Panc1 (cell line): ENCODE measurements at regions not wholly inside any gene's neighbourhood (a gene's known extent, or its start where the extent isn't known, plus 50 kb on each side); places are given as distances from the start of the nearest gene placed in this dataset.

Experiments used
- ATAC-seq: fragments of 200-7000 bp; cut with Tn5 transposase; 2 replicates; pipeline ENCODE4 v1.9.1; 2020; ENCODE audit warnings: mild to moderate bottlenecking, moderate library complexity
- BruUV-seq: library from RNA; stranded (reverse); fragments of 400-500 nt; replicated peaks from 2 replicates; lab custom pipeline; 2021; lab: Mats Ljungman, UMichigan
- CTCF ChIA-PET: fragments of 300-600 bp; sonication (Branson Sonifier 250); formaldehyde crosslinking; loops from one replicate; lab custom pipeline; 2022; ENCODE audit warnings: antibody characterized with exemption; lab: Charles Lee
- POLR2A ChIA-PET: fragments of 300-600 bp; sonication (Branson Sonifier 250); formaldehyde crosslinking; loops from one replicate; lab custom pipeline; 2022; ENCODE audit warnings: antibody characterized with exemption; lab: Charles Lee
- DNase-seq: peaks from one replicate; pipeline ENCODE4 v3.0.0-alpha.2; 2010; ENCODE audit warnings: low read depth, low spot score
- H3K27ac ChIP-seq: 2 replicates; pipeline ENCODE4 v1.5.1; 2011; ENCODE audit warnings: mild to moderate bottlenecking, low read length, inconsistent platforms
- H3K27me3 ChIP-seq: fragments of 200-500 bp; sonication (Bioruptor generic); 2 replicates; pipeline ENCODE4 v1.6.0; 2014; ENCODE audit warnings: low read length, inconsistent platforms; ENCODE audit not compliant: control insufficient read depth, insufficient read depth
- H3K36me3 ChIP-seq: fragments of 200-500 bp; sonication (Bioruptor generic); 2 replicates; pipeline ENCODE4 v1.5.1; 2014; ENCODE audit warnings: inconsistent platforms, mild to moderate bottlenecking, low read length, moderate library complexity; ENCODE audit not compliant: control insufficient read depth, insufficient read depth
- H3K4me1 ChIP-seq: 2 replicates; pipeline ENCODE4 v1.5.1; 2011; ENCODE audit warnings: inconsistent platforms, mild to moderate bottlenecking, low read length, moderate library complexity; ENCODE audit not compliant: control insufficient read depth, insufficient read depth
- H3K4me3 ChIP-seq, 2 experiments: 2 replicates each; pipeline ENCODE4 v1.5.1; 2011 to 2012; ENCODE audit warnings: low read depth in 2 of 2, low read length in 2 of 2, mild to moderate bottlenecking in 2 of 2, inconsistent platforms in 1 of 2, moderate library complexity in 1 of 2
- H3K9me3 ChIP-seq: fragments of 200-500 bp; sonication (Bioruptor generic); 2 replicates; pipeline ENCODE4 v1.5.1; 2014; ENCODE audit warnings: low read depth, mild to moderate bottlenecking, inconsistent platforms, low read length, moderate library complexity; ENCODE audit not compliant: control insufficient read depth, insufficient read depth
- POLR2AphosphoS5 ChIP-seq: IDR thresholded peaks from 2 replicates; pipeline ENCODE4 v1.6.1; 2012; ENCODE audit warnings: mild to moderate bottlenecking, low read depth, low read length, moderate library complexity
- SIN3A ChIP-seq: IDR thresholded peaks from 2 replicates; pipeline ENCODE4 v1.6.1; 2012; ENCODE audit warnings: low read depth, mild to moderate bottlenecking, low read length, moderate library complexity, borderline replicate concordance; ENCODE audit not compliant: insufficient read depth
- TCF7L2 ChIP-seq: IDR thresholded peaks from 2 replicates; pipeline ENCODE4 v1.6.1; 2011; ENCODE audit warnings: mild to moderate bottlenecking, low read depth, low read length, inconsistent platforms
- in situ Hi-C: cut with HindIII; loops from 2 replicates; pipeline ENCODE4 v1.10.0; 2016; ENCODE audit warnings: low sequenced_read_pairs, low pct_unique_long_range_greater_than_20kb
- intact Hi-C: fragments of 100-400 bp; cut with micrococcal nuclease; formaldehyde crosslinking; loops from one replicate; pipeline ENCODE4 v1.10.0; 2022; ENCODE audit not compliant: unreplicated experiment
- TF ChIP-seq, protein P1 (sequence below), 2 experiments: IDR thresholded peaks; 2 replicates each; pipeline ENCODE4 v1.6.1; 2011 to 2012; ENCODE audit warnings: low read depth in 2 of 2, control low read depth in 1 of 2, low read length in 1 of 2, mild to moderate bottlenecking in 1 of 2, moderate library complexity in 1 of 2; ENCODE audit not compliant: insufficient read depth in 1 of 2
- TF ChIP-seq, protein P2 (sequence below): fragments of 450-650 bp; IDR thresholded peaks from 2 replicates; pipeline ENCODE4 v1.5.1; 2017; ENCODE audit warnings: mild to moderate bottlenecking

DNA sequence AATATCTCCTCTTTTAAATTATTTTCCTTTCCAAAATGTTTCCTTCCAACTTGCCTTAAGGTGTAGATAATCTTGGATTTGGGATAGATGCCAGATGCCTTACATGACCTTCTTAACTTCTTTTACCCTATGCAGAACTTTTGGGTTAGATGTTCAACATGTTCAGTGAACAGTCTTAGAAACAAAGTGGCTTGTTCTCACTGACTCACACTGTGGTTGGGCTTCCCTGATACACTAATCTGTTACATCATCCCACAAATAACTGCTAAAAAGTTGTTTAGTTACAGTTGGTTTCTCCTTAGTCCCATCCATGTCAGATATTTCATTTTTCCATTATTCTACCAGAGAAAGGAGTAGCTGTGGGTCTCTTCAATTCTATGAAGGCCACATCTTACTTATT, 2638.2 kb downstream of the PCDH9 start:
- in situ Hi-C loops = no loop called here
- Histone ChIP-seq H3K36me3 (no peaks in the 10 kb centered on the region), H3K9me3 (no peaks in the 10 kb centered on the region), H3K27me3 (no peaks in the 10 kb centered on the region), H3K4me3 (no peak overlapping the region), H3K4me1 (no peaks in the 10 kb centered on the region), H3K27ac (no peak overlapping the region)
- TF ChIP-seq, protein P1, sequence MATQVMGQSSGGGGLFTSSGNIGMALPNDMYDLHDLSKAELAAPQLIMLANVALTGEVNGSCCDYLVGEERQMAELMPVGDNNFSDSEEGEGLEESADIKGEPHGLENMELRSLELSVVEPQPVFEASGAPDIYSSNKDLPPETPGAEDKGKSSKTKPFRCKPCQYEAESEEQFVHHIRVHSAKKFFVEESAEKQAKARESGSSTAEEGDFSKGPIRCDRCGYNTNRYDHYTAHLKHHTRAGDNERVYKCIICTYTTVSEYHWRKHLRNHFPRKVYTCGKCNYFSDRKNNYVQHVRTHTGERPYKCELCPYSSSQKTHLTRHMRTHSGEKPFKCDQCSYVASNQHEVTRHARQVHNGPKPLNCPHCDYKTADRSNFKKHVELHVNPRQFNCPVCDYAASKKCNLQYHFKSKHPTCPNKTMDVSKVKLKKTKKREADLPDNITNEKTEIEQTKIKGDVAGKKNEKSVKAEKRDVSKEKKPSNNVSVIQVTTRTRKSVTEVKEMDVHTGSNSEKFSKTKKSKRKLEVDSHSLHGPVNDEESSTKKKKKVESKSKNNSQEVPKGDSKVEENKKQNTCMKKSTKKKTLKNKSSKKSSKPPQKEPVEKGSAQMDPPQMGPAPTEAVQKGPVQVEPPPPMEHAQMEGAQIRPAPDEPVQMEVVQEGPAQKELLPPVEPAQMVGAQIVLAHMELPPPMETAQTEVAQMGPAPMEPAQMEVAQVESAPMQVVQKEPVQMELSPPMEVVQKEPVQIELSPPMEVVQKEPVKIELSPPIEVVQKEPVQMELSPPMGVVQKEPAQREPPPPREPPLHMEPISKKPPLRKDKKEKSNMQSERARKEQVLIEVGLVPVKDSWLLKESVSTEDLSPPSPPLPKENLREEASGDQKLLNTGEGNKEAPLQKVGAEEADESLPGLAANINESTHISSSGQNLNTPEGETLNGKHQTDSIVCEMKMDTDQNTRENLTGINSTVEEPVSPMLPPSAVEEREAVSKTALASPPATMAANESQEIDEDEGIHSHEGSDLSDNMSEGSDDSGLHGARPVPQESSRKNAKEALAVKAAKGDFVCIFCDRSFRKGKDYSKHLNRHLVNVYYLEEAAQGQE (IDR thresholded peaks at IDR 0.05; ENCODE audit: insufficient read depth in 1 of 2, low read depth in 2 of 2, low read length in 1 of 2) = no peak
- no peak for TF ChIP-seq POLR2AphosphoS5
- no peak for TF ChIP-seq TCF7L2
- TF ChIP-seq, protein P2, sequence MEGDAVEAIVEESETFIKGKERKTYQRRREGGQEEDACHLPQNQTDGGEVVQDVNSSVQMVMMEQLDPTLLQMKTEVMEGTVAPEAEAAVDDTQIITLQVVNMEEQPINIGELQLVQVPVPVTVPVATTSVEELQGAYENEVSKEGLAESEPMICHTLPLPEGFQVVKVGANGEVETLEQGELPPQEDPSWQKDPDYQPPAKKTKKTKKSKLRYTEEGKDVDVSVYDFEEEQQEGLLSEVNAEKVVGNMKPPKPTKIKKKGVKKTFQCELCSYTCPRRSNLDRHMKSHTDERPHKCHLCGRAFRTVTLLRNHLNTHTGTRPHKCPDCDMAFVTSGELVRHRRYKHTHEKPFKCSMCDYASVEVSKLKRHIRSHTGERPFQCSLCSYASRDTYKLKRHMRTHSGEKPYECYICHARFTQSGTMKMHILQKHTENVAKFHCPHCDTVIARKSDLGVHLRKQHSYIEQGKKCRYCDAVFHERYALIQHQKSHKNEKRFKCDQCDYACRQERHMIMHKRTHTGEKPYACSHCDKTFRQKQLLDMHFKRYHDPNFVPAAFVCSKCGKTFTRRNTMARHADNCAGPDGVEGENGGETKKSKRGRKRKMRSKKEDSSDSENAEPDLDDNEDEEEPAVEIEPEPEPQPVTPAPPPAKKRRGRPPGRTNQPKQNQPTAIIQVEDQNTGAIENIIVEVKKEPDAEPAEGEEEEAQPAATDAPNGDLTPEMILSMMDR = no peak
- no peak for TF ChIP-seq SIN3A
- intact Hi-C loops = no loop called here
- no peak for ATAC-seq
- CTCF ChIA-PET = no interaction called here
- POLR2A ChIA-PET = no interaction called here
- BruUV-seq = no TSS peak
- DNase-seq = no peak

DNA sequence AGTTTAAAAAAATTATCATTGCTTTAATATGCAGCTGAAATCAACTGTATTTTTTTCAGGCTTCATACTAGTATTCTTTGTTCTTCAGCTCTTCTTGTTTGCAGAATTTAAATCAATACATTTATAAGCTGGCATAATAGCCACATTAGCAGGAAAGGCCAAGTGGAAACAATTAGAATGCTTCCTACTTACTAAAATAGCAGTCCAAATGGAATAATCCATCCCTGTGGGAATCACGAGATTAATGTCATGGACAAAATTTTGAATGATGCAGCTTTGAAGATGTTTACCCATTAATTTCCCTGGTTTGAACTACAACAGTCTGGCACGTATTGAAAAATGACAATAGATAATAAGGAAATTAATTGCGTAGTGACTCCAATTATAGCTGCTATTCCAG, 2650.8 kb downstream of the PCDH9 start:
- CTCF ChIA-PET = no interaction called here
- in situ Hi-C loops (no loop called here), intact Hi-C loops (no loop called here)
- Histone ChIP-seq H3K4me1 (no peaks in the 10 kb centered on the region), H3K36me3 (no peaks in the 10 kb centered on the region), H3K27ac (no peak overlapping the region), H3K27me3 (no peaks in the 10 kb centered on the region), H3K4me3 (no peak overlapping the region), H3K9me3 (no peaks in the 10 kb centered on the region)
- DNase-seq (no peak), ATAC-seq (no peak)
- BruUV-seq = no TSS peak
- no peak for TF ChIP-seq SIN3A
- TF ChIP-seq POLR2AphosphoS5 = no peak
- no peak for TF ChIP-seq TCF7L2
- TF ChIP-seq, protein P1 (IDR thresholded peaks at IDR 0.05; ENCODE audit: insufficient read depth in 1 of 2, low read depth in 2 of 2, low read length in 1 of 2) = no peak
- TF ChIP-seq, protein P2 = no peak
- POLR2A ChIA-PET = no interaction called here
